ENCODE measurements at regions not wholly inside any gene's neighbourhood (a gene's known extent, or its start where the extent isn't known, plus 50 kb on each side); places are given as distances from the start of the nearest gene placed in this dataset.
"Not testable (repeated sequence)": the region's sequence is repeated elsewhere in the genome, so short reads cannot be mapped to it uniquely, and the experiment has no call there.

- no peak for DNase-seq
Measured at GRCh38 chr17:70668276-70668937, 499.1 kb downstream of the KCNJ2 start.

GRCh38 chr17:70668938-70669778 lies 499.8 kb downstream of the KCNJ2 start:
- DNase-seq = no peak

- no peak for DNase-seq
Measured at GRCh38 chr17:70674061-70674460, 504.7 kb downstream of the KCNJ2 start.

GRCh38 chr17:70675070-70675590 lies 505.8 kb downstream of the KCNJ2 start:
- no peak for DNase-seq

GRCh38 chr17:70677783-70678647 lies 508.7 kb downstream of the KCNJ2 start:
- no peak for DNase-seq

GRCh38 chr17:70678889-70679288 lies 509.6 kb downstream of the KCNJ2 start:
- no peak for DNase-seq

- DNase-seq = no peak
Measured at GRCh38 chr17:70683936-70684335, 514.6 kb downstream of the KCNJ2 start.

- no peak for DNase-seq
Measured at GRCh38 chr17:70687421-70687820, 518.1 kb downstream of the KCNJ2 start.

GRCh38 chr17:70691150-70691549 lies 521.8 kb downstream of the KCNJ2 start:
- no peak for DNase-seq

GRCh38 chr17:70699408-70699807 lies 530.1 kb downstream of the KCNJ2 start:
- no peak for DNase-seq

GRCh38 chr17:70702683-70703255 lies 533.4 kb downstream of the KCNJ2 start:
- no peak for DNase-seq

GRCh38 chr17:70709596-70709995 lies 540.3 kb downstream of the KCNJ2 start:
- no peak for DNase-seq

GRCh38 chr17:70713694-70714093 lies 544.4 kb downstream of the KCNJ2 start:
- DNase-seq = no peak

GRCh38 chr17:70716551-70716950 lies 547.2 kb downstream of the KCNJ2 start:
- no peak for DNase-seq

GRCh38 chr17:70717042-70717441 lies 547.7 kb downstream of the KCNJ2 start:
- DNase-seq = no peak

GRCh38 chr17:70736375-70736957 lies 567.1 kb downstream of the KCNJ2 start:
- no peak for DNase-seq

- DNase-seq = no peak
Measured at GRCh38 chr17:70739065-70739464, 569.7 kb downstream of the KCNJ2 start.

GRCh38 chr17:70746574-70746973 lies 577.2 kb downstream of the KCNJ2 start:
- DNase-seq = not testable (repeated sequence)

- DNase-seq = peak; percentile 42
Measured at GRCh38 chr17:70750983-70751382, 581.7 kb downstream of the KCNJ2 start.

- DNase-seq = not testable (repeated sequence)
Measured at GRCh38 chr17:70752461-70752860, 583.1 kb downstream of the KCNJ2 start.

GRCh38 chr17:70752966-70753467 lies 583.7 kb downstream of the KCNJ2 start:
- no peak for DNase-seq

GRCh38 chr17:70763018-70763417 lies 593.7 kb downstream of the KCNJ2 start:
- DNase-seq = no peak
